Left lobe of liver (tissue), 2 donors: ENCODE measurements at regions not wholly inside any gene's neighbourhood (a gene's known extent, or its start where the extent isn't known, plus 50 kb on each side); places are given as distances from the start of the nearest gene placed in this dataset.
"Not testable (repeated sequence)": the region's sequence is repeated elsewhere in the genome, so short reads cannot be mapped to it uniquely, and the experiment has no call there.

ENCODE experiments used
- ATAC-seq: fragments of 200-7000 bp; cut with Tn5 transposase; one replicate; pipeline ENCODE4 v1.9.1; 2020; ENCODE audit warnings: mild to moderate bottlenecking, moderate library complexity
- DNase-seq: peaks from one replicate; pipeline ENCODE4 v3.0.0-alpha.2; 2020; ENCODE audit warnings: low spot score
- donor health status: DM: no; HTN: no; CAD: no; lungs with moderate emphysema.
- donor health status: DM: no; HTN: yes; CAD: no.

GRCh38 chr7:150045596-150045995 is 171.8 kb downstream of the ATP6V0E2 start:
- ATAC-seq, result not testable (repeated sequence)

DNA sequence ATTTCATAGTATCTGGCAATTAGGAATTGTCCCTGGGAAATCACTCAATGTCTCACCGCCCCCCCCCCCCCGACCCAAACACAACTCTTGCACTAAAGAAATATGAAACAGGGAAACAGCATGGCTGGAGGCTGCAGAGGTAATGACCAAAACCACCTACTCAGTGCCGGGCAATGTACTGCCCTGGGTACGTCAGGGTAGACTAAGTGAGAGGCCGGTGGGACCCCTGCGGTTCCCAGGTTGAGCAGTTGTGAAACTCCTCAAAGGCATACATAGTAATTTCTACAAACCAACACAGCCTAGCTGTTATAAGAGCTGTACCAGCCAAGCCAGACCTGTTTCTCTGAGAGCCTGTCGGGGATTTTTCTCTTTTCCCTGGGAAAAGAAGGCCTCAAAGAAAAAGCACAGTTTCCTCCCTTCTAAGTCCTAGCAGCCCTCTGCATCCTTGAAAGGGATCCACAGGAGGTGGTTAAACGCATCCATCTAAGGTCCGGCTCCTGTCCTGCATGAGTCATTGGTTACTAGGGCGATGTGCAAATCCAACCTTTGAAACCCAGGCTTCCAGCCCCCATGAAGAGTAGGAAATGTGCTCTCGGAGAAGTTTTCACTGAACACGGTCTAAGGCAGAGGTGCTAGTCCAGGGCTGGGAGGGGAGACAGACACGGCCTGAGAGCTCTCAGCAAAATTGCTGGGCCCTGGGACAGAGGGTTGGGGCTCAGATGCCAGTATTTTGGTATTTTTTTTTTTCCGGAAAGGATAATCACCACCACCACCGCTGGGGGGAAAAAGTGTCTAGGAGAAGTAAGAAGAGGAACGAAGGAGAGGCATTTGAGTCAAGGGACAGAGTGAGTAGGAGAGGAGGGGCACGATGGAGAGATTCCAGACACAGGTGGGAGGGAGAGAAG is 172.8 kb downstream of the ATP6V0E2 start:
- not testable (repeated sequence) for DNase-seq
- ATAC-seq, result peak; percentile 64

More at GRCh38 chr7:150045596-150045995, 171.8 kb downstream of the ATP6V0E2 start:
- not testable (repeated sequence) for DNase-seq

DNA sequence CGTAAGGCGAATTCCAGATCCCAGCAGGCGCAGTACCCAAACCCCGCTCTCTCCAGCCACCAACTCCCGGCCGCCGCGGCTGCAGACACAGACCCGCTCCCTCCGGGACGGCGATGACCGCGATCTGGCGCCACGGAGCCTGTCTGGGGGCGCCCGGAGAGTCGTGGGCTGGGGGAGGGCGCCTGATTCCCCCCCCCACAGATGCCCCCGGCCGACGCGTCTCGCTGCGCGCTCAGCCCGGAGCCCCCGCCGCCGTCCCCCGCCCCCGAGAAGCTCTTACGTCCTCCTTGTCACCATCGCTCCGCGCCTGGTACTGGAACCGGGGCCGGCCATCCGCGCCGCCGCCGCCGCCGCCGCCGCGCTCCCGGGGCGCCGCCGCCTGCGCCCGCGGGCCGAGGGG is 173.6 kb downstream of the ATP6V0E2 start:
- DNase-seq, result not testable (repeated sequence)
- peak; percentile 38 for ATAC-seq

GRCh38 chr7:150047772-150048171 is 174.0 kb downstream of the ATP6V0E2 start:
- not testable (repeated sequence) for DNase-seq
- ATAC-seq, result peak; percentile 13

DNA sequence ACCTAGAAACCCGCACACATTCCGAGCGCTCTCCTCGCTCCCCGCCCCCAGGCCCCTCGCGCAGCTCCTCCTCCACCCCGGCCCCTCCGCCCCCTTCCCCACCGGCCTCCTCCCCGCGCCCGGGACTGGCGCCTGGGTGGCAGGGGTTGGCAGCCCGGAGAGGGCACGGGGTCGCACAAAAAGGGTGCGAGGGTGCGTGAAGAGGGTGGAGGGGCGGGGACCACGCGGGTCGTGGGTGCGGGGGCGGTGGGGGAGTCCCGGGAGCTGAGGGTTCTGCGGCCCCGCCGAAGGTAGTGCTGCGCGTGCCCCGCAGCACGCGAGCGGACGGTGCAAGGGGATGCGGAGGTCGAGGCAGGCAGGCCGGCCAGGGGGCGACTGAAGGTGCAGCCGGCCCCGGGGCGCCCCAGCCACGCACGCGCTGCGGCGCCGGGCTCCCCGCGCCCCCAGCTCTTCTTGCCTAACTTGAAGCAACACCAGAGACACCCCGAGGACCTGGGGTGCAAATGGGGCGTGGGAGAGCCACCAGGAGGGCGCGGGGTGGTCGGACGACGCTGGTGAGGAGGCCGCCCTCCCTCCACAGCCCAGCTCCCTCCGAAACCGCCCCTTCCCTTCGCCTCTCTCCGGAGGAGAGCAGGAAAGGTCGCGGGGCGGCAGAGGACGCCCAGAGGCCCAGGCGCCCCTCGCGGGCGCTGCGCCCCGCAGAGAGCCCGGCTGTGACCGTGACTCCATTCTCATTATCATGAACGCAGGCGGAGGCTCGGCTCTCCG is 174.7 kb downstream of the ATP6V0E2 start:
- DNase-seq, result not testable (repeated sequence)
- peak; percentile 35 for ATAC-seq

GRCh38 chr7:150049012-150049655 is 175.4 kb downstream of the ATP6V0E2 start:
- DNase-seq, result peak; percentile 48
- ATAC-seq, result peak; percentile 91

- not testable (repeated sequence) for ATAC-seq, DNase-seq
Measured at GRCh38 chr7:150053396-150053795, 179.6 kb downstream of the ATP6V0E2 start.

- DNase-seq, ATAC-seq: not testable (repeated sequence)
Measured at GRCh38 chr7:150054242-150054641, 180.5 kb downstream of the ATP6V0E2 start.

GRCh38 chr7:150060259-150061221 is 186.8 kb downstream of the ATP6V0E2 start:
- DNase-seq, result peak; percentile 81

GRCh38 chr7:150063195-150063594 is 189.4 kb downstream of the ATP6V0E2 start:
- DNase-seq, ATAC-seq: not testable (repeated sequence)

More at GRCh38 chr7:150060259-150061221, 186.8 kb downstream of the ATP6V0E2 start:
- ATAC-seq, result peak; percentile 100

GRCh38 chr7:150069555-150070313 is 196.0 kb downstream of the ATP6V0E2 start:
- ATAC-seq, DNase-seq: not testable (repeated sequence)

DNA sequence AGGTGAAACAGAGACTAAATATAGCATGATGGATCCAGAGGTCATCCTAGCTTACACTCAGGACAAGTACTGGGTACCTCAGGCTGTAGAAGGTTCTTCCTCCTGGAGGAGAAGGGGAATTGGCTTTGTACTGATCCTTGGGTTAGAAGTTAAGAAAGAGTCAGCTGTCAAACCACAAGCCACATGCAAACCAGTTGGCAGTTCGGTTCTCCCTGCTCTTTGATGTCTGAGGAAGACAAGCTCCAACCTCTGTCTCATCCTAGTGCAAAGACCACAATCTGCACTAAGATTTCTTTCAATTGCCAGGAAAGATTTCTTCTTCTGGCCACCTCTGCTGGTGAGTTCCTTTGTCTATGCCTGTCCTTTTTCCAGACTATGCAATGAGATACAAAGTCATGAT is 203.8 kb downstream of the ATP6V0E2 start:
- not testable (repeated sequence) for ATAC-seq, DNase-seq

- ATAC-seq, DNase-seq: not testable (repeated sequence)
Measured at GRCh38 chr7:150081865-150082264, 208.1 kb downstream of the ATP6V0E2 start.

- DNase-seq, ATAC-seq: not testable (repeated sequence)
Measured at GRCh38 chr7:150084724-150085123, 211.0 kb downstream of the ATP6V0E2 start.

DNA sequence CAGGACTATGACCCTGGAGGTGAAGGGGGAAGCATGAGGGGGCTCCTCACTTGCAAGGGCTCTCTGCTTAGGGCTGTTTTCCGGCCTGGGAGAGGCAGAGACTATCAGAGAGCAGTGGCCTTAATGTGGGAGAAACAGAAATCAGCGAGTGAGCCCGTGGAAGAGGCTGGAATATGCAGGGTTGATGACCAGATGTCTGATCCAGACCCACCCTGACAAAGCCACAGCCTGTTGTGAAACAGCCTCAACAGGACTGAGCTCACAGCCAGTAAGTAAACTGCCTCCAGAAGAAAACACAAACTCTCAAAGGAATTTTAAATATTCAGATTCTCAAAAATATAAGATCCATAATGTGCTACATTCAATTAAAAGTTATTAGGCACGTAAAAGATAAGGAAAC is 213.7 kb downstream of the ATP6V0E2 start:
- DNase-seq, ATAC-seq: not testable (repeated sequence)

- DNase-seq, result not testable (repeated sequence)
Measured at GRCh38 chr7:150089139-150089538, 215.4 kb downstream of the ATP6V0E2 start.

GRCh38 chr7:150090776-150091175 is 217.0 kb downstream of the ATP6V0E2 start:
- ATAC-seq, result not testable (repeated sequence)

More at GRCh38 chr7:150089139-150089538, 215.4 kb downstream of the ATP6V0E2 start:
- not testable (repeated sequence) for ATAC-seq

DNA sequence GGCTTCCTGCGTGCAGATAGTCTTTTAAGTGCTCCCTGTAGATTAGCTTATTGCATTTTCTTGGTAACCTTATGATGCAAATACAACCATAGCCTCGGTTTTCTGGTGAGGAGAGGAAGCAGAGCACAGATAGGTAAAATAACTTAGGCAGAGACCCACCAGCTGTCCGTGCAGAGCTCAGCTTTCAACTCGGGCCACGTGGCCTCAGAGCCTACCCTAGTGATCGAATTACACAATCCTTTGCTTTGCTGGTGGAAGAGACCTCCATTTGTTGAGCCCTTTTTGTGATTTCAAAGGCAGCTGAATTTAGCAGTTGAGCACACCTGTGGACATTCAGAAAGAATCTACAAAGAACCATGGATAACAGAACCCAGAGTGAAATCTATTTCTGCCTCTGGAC is 220.1 kb downstream of the ATP6V0E2 start:
- not testable (repeated sequence) for ATAC-seq, DNase-seq

More at GRCh38 chr7:150090776-150091175, 217.0 kb downstream of the ATP6V0E2 start:
- DNase-seq, result not testable (repeated sequence)
